HepG2 (cell line): ENCODE measurements at regions not wholly inside any gene's neighbourhood (a gene's known extent, or its start where the extent isn't known, plus 50 kb on each side); places are given as distances from the start of the nearest gene placed in this dataset.

Experiments used
- ATAC-seq: fragments of 200-7000 bp; cut with Tn5 transposase; 3 replicates; pipeline ENCODE4 v1.9.1; 2020; ENCODE audit warnings: mild to moderate bottlenecking, moderate library complexity
- BruUV-seq: library from RNA; stranded (reverse); fragments of 400-500 nt; replicated peaks from 2 replicates; lab custom pipeline; 2021; lab: Mats Ljungman, UMichigan
- CTCF ChIA-PET: fragments of 300-600 bp; formaldehyde crosslinking; extraction: SDS; loops from one replicate; lab custom pipeline; 2021; ENCODE audit warnings: low total read pairs, inconsistent platforms, low intra/inter-chr PET ratio; lab: Yijun Ruan, JAX
- POLR2A ChIA-PET: fragments of 350-600 bp; sonication (Branson Sonifier 250); formaldehyde crosslinking; loops from one replicate; lab custom pipeline; 2020; ENCODE audit warnings: antibody characterized with exemption, inconsistent platforms; lab: Yijun Ruan, JAX
- DNase-seq: peaks from one replicate; pipeline ENCODE4 v3.0.0-alpha.2; 2015; ENCODE audit warnings: low spot score
- FAIRE-seq: peaks from 3 replicates; lab custom pipeline; 2011; peaks lifted over from hg19 to GRCh38; lab: Jason Lieb, UNC
- H2AFZ ChIP-seq: one replicate; pipeline ENCODE4 v1.6.1; 2011; ENCODE audit warnings: low read length, inconsistent platforms
- H3K27ac ChIP-seq: fragments of 300-600 bp; 3 replicates; pipeline ENCODE4 v1.8.0; 2011; ENCODE audit warnings: mixed run types, mild to moderate bottlenecking, mixed read lengths, low read length, inconsistent platforms; ENCODE audit not compliant: insufficient read depth; ENCODE audit errors: extremely low read length
- H3K27me3 ChIP-seq, 2 experiments: fragments of 200-600 bp in 1 of 2; 2 replicates in 1 of 2; 3 replicates in 1 of 2; pipeline versions ENCODE4 v1.6.0 to v1.8.0; 2011; ENCODE audit warnings: low read length in 2 of 2, mild to moderate bottlenecking in 2 of 2, moderate library complexity in 2 of 2, inconsistent platforms in 1 of 2; ENCODE audit not compliant: insufficient read depth in 2 of 2, control insufficient read depth in 1 of 2
- H3K36me3 ChIP-seq, 2 experiments: fragments of 200-600 bp in 1 of 2; replicated peaks in 1 of 2; 2 replicates in 1 of 2; 3 replicates in 1 of 2; pipeline versions ENCODE4 v1.5.1 to v1.8.0; 2011; ENCODE audit warnings: low read length in 2 of 2, inconsistent platforms in 1 of 2; ENCODE audit not compliant: insufficient read depth in 2 of 2, control insufficient read depth in 1 of 2
- H3K4me1 ChIP-seq: 2 replicates; pipeline ENCODE4 v1.5.1; 2012; ENCODE audit warnings: low read length, inconsistent platforms; ENCODE audit not compliant: insufficient read depth
- H3K4me2 ChIP-seq: 2 replicates; pipeline ENCODE4 v1.6.0; 2011; ENCODE audit warnings: low read depth, low read length, inconsistent platforms
- H3K4me3 ChIP-seq, 3 experiments: fragments of 200-600 bp in 1 of 3; sonication (generic), shearing (Covaris generic) in 1 of 3; replicated peaks in 1 of 3; 2 replicates each; pipeline ENCODE4 v1.5.1; 2011 to 2016; ENCODE audit warnings: low read length in 3 of 3, inconsistent platforms in 2 of 3, low read depth in 2 of 3, mild to moderate bottlenecking in 2 of 3, control low read depth in 1 of 3, mixed read lengths in 1 of 3; ENCODE audit not compliant: insufficient read depth in 1 of 3
- H3K79me2 ChIP-seq: one replicate; pipeline ENCODE4 v1.6.1; 2011; ENCODE audit warnings: low read length, inconsistent platforms; ENCODE audit not compliant: insufficient read depth
- H3K9ac ChIP-seq: 2 replicates; pipeline ENCODE4 v1.6.0; 2011; ENCODE audit warnings: mild to moderate bottlenecking, low read depth, low read length, inconsistent platforms; ENCODE audit not compliant: insufficient read depth
- H3K9me3 ChIP-seq: 2 replicates; pipeline ENCODE4 v1.5.1; 2012; ENCODE audit warnings: mild to moderate bottlenecking, low read length
- H4K20me1 ChIP-seq: 2 replicates; pipeline ENCODE4 v1.6.0; 2011; ENCODE audit warnings: inconsistent platforms, mild to moderate bottlenecking, low read length, moderate library complexity; ENCODE audit not compliant: insufficient read depth
- CCAR2 ChIP-seq: fragments of 200-400 bp; formaldehyde crosslinking; optimal IDR thresholded peaks from 2 replicates; pipeline ENCODE3; 2018; ENCODE audit warnings: low read depth, mild to moderate bottlenecking, low read length, moderate library complexity
- CREB1 ChIP-seq, 2 experiments: fragments of 450-650 bp in 1 of 2; IDR thresholded peaks; 2 replicates each; pipeline ENCODE4 v1.6.1; 2016 to 2017; ENCODE audit warnings: control low read depth in 1 of 2, mild to moderate bottlenecking in 1 of 2, missing compliant biosample characterization in 1 of 2, missing genetic modification characterization in 1 of 2
- CREBL2 ChIP-seq: sonication (generic); formaldehyde crosslinking; IDR thresholded peaks from 2 replicates; pipeline ENCODE4 v1.8.1; 2023; ENCODE audit warnings: missing genetic modification reagents, mild to moderate bottlenecking, borderline replicate concordance
- KLF16 ChIP-seq, 2 experiments: sonication (generic) in 1 of 2; formaldehyde crosslinking in 1 of 2; IDR thresholded peaks; 2 replicates each; pipeline versions ENCODE4 v1.6.1 to v1.8.0; 2016 to 2023; ENCODE audit warnings: missing genetic modification reagents in 2 of 2, missing compliant biosample characterization in 1 of 2
- PATZ1 ChIP-seq: sonication (generic); formaldehyde crosslinking; IDR thresholded peaks from 2 replicates; pipeline ENCODE4 v1.4.0; 2020; ENCODE audit warnings: missing genetic modification reagents
- PAX8 ChIP-seq: sonication (generic); formaldehyde crosslinking; IDR thresholded peaks from 2 replicates; pipeline ENCODE4 v1.8.0; 2022; ENCODE audit warnings: mild to moderate bottlenecking, missing genetic modification reagents, borderline replicate concordance
- SATB2 ChIP-seq: sonication (generic); formaldehyde crosslinking; IDR thresholded peaks from 2 replicates; pipeline ENCODE4 v1.5.0; 2020; ENCODE audit warnings: missing genetic modification reagents
- ZBTB38 ChIP-seq: sonication (generic); formaldehyde crosslinking; IDR thresholded peaks from 2 replicates; pipeline ENCODE4 v1.5.1; 2020; ENCODE audit warnings: mild to moderate bottlenecking, missing genetic modification reagents
- ZNF740 ChIP-seq: sonication (generic); formaldehyde crosslinking; IDR thresholded peaks from 2 replicates; pipeline ENCODE4 v1.4.0; 2020; ENCODE audit warnings: missing genetic modification reagents
- WGBS: methylation state at CpG from one replicate; pipeline ENCODE4 v1.1.6; 2017; ENCODE audit warnings: low lambda C conversion rate; 5-methylcytosine and 5-hydroxymethylcytosine counted together
- in situ Hi-C: cut with HindIII; loops from 2 replicates; pipeline ENCODE4 v1.10.0; 2017; ENCODE audit warnings: low pct_unique_long_range_greater_than_20kb; ENCODE audit not compliant: extremely low pct_ligation_motif_present
- intact Hi-C: fragments of 100-400 bp; cut with micrococcal nuclease; formaldehyde crosslinking; loops from one replicate; pipeline ENCODE4 v1.10.0; 2022; ENCODE audit not compliant: unreplicated experiment

- H3K9me3 ChIP-seq = no peaks in the 10 kb centered on the region
- intact Hi-C loops = no loop called here
- POLR2A ChIA-PET = no interaction called here
Observed at GRCh38 chr3:88263417-88264100, 113.8 kb downstream of the C3orf38 start.

GRCh38 chr3:88267441-88267840 is 117.7 kb downstream of the C3orf38 start:
- in situ Hi-C loops = no loop called here
- BruUV-seq = no TSS peak
- POLR2A ChIA-PET = no interaction called here
- H3K4me2 ChIP-seq = no peak overlapping the region
- no peaks in the 10 kb centered on the region for H3K9me3 ChIP-seq
- H3K9ac ChIP-seq = no peak overlapping the region
- no peak overlapping the region for H2AFZ ChIP-seq
- H3K27me3 ChIP-seq = no peaks in the 10 kb centered on the region
- FAIRE-seq = no peak
- no peaks in the 10 kb centered on the region for H3K79me2 ChIP-seq
- H3K4me3 ChIP-seq = no peak overlapping the region
- H4K20me1 ChIP-seq = no peaks in the 10 kb centered on the region
- no peak for TF ChIP-seq KLF16 (CRISPR knock-in tag; IDR thresholded peaks at IDR 0.05)
- TF ChIP-seq PAX8 (CRISPR knock-in tag) = no peak
- no peak for TF ChIP-seq CCAR2
- no peak for TF ChIP-seq CREBL2 (CRISPR knock-in tag)
- no peak for TF ChIP-seq SATB2 (CRISPR knock-in tag)
- no peak for TF ChIP-seq PATZ1 (CRISPR knock-in tag)
- TF ChIP-seq ZBTB38 (CRISPR knock-in tag) = no peak
- TF ChIP-seq, all 625 proteins: peak for 0
- intact Hi-C loops = no loop called here
- CTCF ChIA-PET = no interaction called here
- H3K36me3 ChIP-seq = no peaks in the 10 kb centered on the region
- H3K27ac ChIP-seq = no peak overlapping the region
- DNase-seq = no peak
- WGBS = 3% methylated on average over 5 of the region's 5 CpGs
- no peaks in the 10 kb centered on the region for H3K4me1 ChIP-seq
- ATAC-seq = no peak

More at GRCh38 chr3:88263417-88264100, 113.8 kb downstream of the C3orf38 start:
- Histone ChIP-seq H3K4me1 (no peaks in the 10 kb centered on the region), H2AFZ (no peak overlapping the region), H3K4me3 (no peak overlapping the region), H3K4me2 (no peak overlapping the region), H4K20me1 (no peaks in the 10 kb centered on the region), H3K27ac (no peak overlapping the region), H3K27me3 (no peaks in the 10 kb centered on the region; a peak in 1 of 5 replicates), H3K79me2 (no peaks in the 10 kb centered on the region), H3K36me3 (no peaks in the 10 kb centered on the region), H3K9ac (no peak overlapping the region)
- FAIRE-seq = no peak
- CTCF ChIA-PET = no interaction called here
- BruUV-seq = no TSS peak
- DNase-seq = no peak
- TF ChIP-seq ZNF740 = no peak
- TF ChIP-seq CREB1 (IDR thresholded peaks at IDR 0.05) = peak; percentile 57; the same call in 1 of the 2 replicates
- no peak for TF ChIP-seq CREB1 (CRISPR knock-in tag; IDR thresholded peaks at IDR 0.05)
- in situ Hi-C loops = no loop called here
- ATAC-seq = no peak
- WGBS = 35% methylated on average over 8 of the region's 8 CpGs
